SK-N-SH (cell line): ENCODE measurements at regions not wholly inside any gene's neighbourhood (a gene's known extent, or its start where the extent isn't known, plus 50 kb on each side); places are given as distances from the start of the nearest gene placed in this dataset.
A peak's percentile ranks its signal among the peaks of the same experiment; 100 is the strongest.

Source experiments
- CTCF ChIA-PET: fragments of 300-600, 350-600 bp; formaldehyde crosslinking; extraction: SDS; loops from one replicate; lab custom pipeline; 2021; lab: Yijun Ruan, JAX
- POLR2A ChIA-PET: fragments of 350-600 bp; sonication (Branson Sonifier 250); formaldehyde crosslinking; extraction: SDS; loops from one replicate; lab custom pipeline; 2020; ENCODE audit warnings: antibody characterized with exemption, inconsistent platforms; lab: Yijun Ruan, JAX
- DNase-seq: peaks from one replicate; pipeline ENCODE4 v3.0.0; 2012
- H2AFZ ChIP-seq: fragments of 200-600 bp; sonication (generic); 2 replicates; pipeline ENCODE4 v1.8.1; 2016; ENCODE audit warnings: antibody characterized with exemption, mild to moderate bottlenecking, low read depth
- H3F3A ChIP-seq: fragments of 200-600 bp; sonication (generic); replicated peaks from 2 replicates; pipeline ENCODE3; 2016; ENCODE audit warnings: antibody characterized with exemption, mild to moderate bottlenecking; ENCODE audit not compliant: insufficient read depth
- H3K27ac ChIP-seq, 2 experiments: fragments of 200-500 bp in 1 of 2; fragments of 200-600 bp in 1 of 2; sonication (Bioruptor generic) in 1 of 2; sonication (generic), shearing (Covaris generic) in 1 of 2; 2 replicates each; pipeline versions ENCODE4 v1.5.1 to v1.6.1; 2014 to 2016; ENCODE audit warnings: low read depth in 2 of 2, inconsistent platforms in 1 of 2, low read length in 1 of 2, mild to moderate bottlenecking in 1 of 2, mixed read lengths in 1 of 2
- H3K27me3 ChIP-seq: fragments of 200-600 bp; sonication (generic), shearing (Covaris generic); 2 replicates; pipeline ENCODE4 v1.6.1; 2016; ENCODE audit warnings: mixed run types; ENCODE audit not compliant: insufficient read depth
- H3K36me3 ChIP-seq, 2 experiments: fragments of 200-500 bp in 1 of 2; fragments of 200-600 bp in 1 of 2; sonication (Bioruptor generic) in 1 of 2; sonication (generic) in 1 of 2; replicated peaks in 1 of 2; 2 replicates each; pipeline versions ENCODE3 to v1.5.1; 2014 to 2016; ENCODE audit warnings: low read length in 1 of 2, mild to moderate bottlenecking in 1 of 2; ENCODE audit not compliant: insufficient read depth in 2 of 2, control insufficient read depth in 1 of 2
- H3K4me1 ChIP-seq, 2 experiments: fragments of 200-500 bp in 1 of 2; fragments of 200-600 bp in 1 of 2; sonication (Bioruptor generic) in 1 of 2; sonication (generic), shearing (Covaris generic) in 1 of 2; 2 replicates each; pipeline versions ENCODE4 v1.5.1 to v1.6.1; 2014 to 2016; ENCODE audit warnings: low read depth in 1 of 2, low read length in 1 of 2, mixed run types in 1 of 2; ENCODE audit not compliant: insufficient read depth in 2 of 2, control insufficient read depth in 1 of 2
- H3K4me2 ChIP-seq: fragments of 200-600 bp; sonication (generic), shearing (Covaris generic); 2 replicates; pipeline ENCODE4 v1.6.1; 2017; ENCODE audit warnings: mixed run types
- H3K4me3 ChIP-seq, 2 experiments: fragments of 200-500 bp in 1 of 2; fragments of 200-600 bp in 1 of 2; sonication (Bioruptor generic) in 1 of 2; sonication (generic), shearing (Covaris generic) in 1 of 2; 2 replicates each; pipeline versions ENCODE4 v1.5.1 to v1.8.1; 2014 to 2016; ENCODE audit warnings: low read depth in 2 of 2, inconsistent platforms in 1 of 2, low read length in 1 of 2, mild to moderate bottlenecking in 1 of 2, mixed read lengths in 1 of 2, moderate library complexity in 1 of 2
- H3K79me2 ChIP-seq: fragments of 200-600 bp; sonication (generic); 2 replicates; pipeline ENCODE4 v1.8.1; 2017; ENCODE audit warnings: mild to moderate bottlenecking; ENCODE audit not compliant: insufficient read depth
- H3K9ac ChIP-seq: fragments of 200-600 bp; sonication (generic); 2 replicates; pipeline ENCODE4 v1.6.1; 2017; ENCODE audit warnings: mixed run types
- H3K9me2 ChIP-seq: fragments of 200-600 bp; sonication (generic); 2 replicates; pipeline ENCODE4 v1.6.1; 2017; ENCODE audit warnings: mixed run types
- H3K9me3 ChIP-seq: fragments of 200-600 bp; sonication (generic); 2 replicates; pipeline ENCODE4 v1.6.1; 2017; ENCODE audit warnings: mixed run types, mild to moderate bottlenecking, moderate library complexity
- H4K20me1 ChIP-seq: fragments of 200-600 bp; sonication (generic); 2 replicates; pipeline ENCODE4 v1.6.1; 2017; ENCODE audit warnings: mild to moderate bottlenecking, mixed run types; ENCODE audit not compliant: insufficient read depth
- CTCF ChIP-seq: fragments of 200-600 bp; sonication (generic); IDR thresholded peaks from 2 replicates; pipeline ENCODE4 v1.6.1; 2017; ENCODE audit warnings: antibody characterized with exemption, mild to moderate bottlenecking, moderate library complexity
- ELF1 ChIP-seq: IDR thresholded peaks from 2 replicates; pipeline ENCODE4 v1.4.0; 2012
- FOSL2 ChIP-seq: IDR thresholded peaks from 2 replicates; pipeline ENCODE4 v1.4.0; 2012; ENCODE audit warnings: low read depth, mild to moderate bottlenecking, moderate library complexity, borderline replicate concordance
- FOXM1 ChIP-seq: IDR thresholded peaks from 2 replicates; pipeline ENCODE4 v1.4.0; 2012; ENCODE audit warnings: low read depth, mild to moderate bottlenecking
- GATA2 ChIP-seq: sonication (generic); formaldehyde crosslinking; IDR thresholded peaks from 2 replicates; pipeline ENCODE4 v1.5.0; 2020; ENCODE audit warnings: mild to moderate bottlenecking, missing genetic modification reagents
- IRF3 ChIP-seq: fragments of 150-350 bp; IDR thresholded peaks from 2 replicates; pipeline ENCODE4 v1.6.1; 2016; ENCODE audit warnings: mild to moderate bottlenecking, low read depth, low read length
- MEF2A ChIP-seq: IDR thresholded peaks from 2 replicates; pipeline ENCODE4 v1.4.0; 2012; ENCODE audit warnings: low read depth, borderline replicate concordance
- NFIC ChIP-seq: IDR thresholded peaks from 2 replicates; pipeline ENCODE4 v1.4.0; 2012; ENCODE audit warnings: borderline replicate concordance
- PBX3 ChIP-seq: IDR thresholded peaks from 2 replicates; pipeline ENCODE4; 2012
- RAD21 ChIP-seq: IDR thresholded peaks from 2 replicates; pipeline ENCODE4 v1.6.1; 2012; ENCODE audit warnings: mild to moderate bottlenecking, low read length
- RCOR1 ChIP-seq: fragments of 150-350 bp; IDR thresholded peaks from 2 replicates; pipeline ENCODE4 v1.6.1; 2017; ENCODE audit warnings: antibody characterized with exemption, low read length
- RFX5 ChIP-seq: IDR thresholded peaks from 2 replicates; pipeline ENCODE4 v1.6.1; 2012; ENCODE audit warnings: mild to moderate bottlenecking, improper control_type of control experiment, low read length
- RXRA ChIP-seq: IDR thresholded peaks from 2 replicates; pipeline ENCODE4 v1.4.0; 2012; ENCODE audit warnings: low read depth, mild to moderate bottlenecking, borderline replicate concordance
- SIN3A ChIP-seq: IDR thresholded peaks from 2 replicates; pipeline ENCODE4 v1.6.1; 2012; ENCODE audit warnings: low read depth, mild to moderate bottlenecking, low read length, moderate library complexity, borderline replicate concordance
- TCF12 ChIP-seq: IDR thresholded peaks from 2 replicates; pipeline ENCODE4 v1.4.0; 2012
- TEAD4 ChIP-seq: IDR thresholded peaks from 2 replicates; pipeline ENCODE4 v1.4.0; 2012; ENCODE audit warnings: mild to moderate bottlenecking, borderline replicate concordance; ENCODE audit not compliant: insufficient read depth
- USF1 ChIP-seq: IDR thresholded peaks from 2 replicates; pipeline ENCODE4 v1.4.0; 2012; ENCODE audit warnings: low read depth, borderline replicate concordance
- USF2 ChIP-seq: fragments of 150-350 bp; IDR thresholded peaks from 2 replicates; pipeline ENCODE4 v1.6.1; 2017; ENCODE audit warnings: antibody characterized with exemption, low read length, low read depth, borderline replicate concordance
- ZBTB33 ChIP-seq: IDR thresholded peaks from 2 replicates; pipeline ENCODE4 v1.4.0; 2012; ENCODE audit warnings: low read depth, borderline replicate concordance
- WGBS: methylation state at CpG from one replicate; pipeline ENCODE4 v1.1.6; 2017; ENCODE audit warnings: low lambda C conversion rate; 5-methylcytosine and 5-hydroxymethylcytosine counted together

GRCh38 chr4:35025152-35025834, 1219.0 kb downstream of the ARAP2 start:
- Histone ChIP-seq H3K9me3 (no peaks in the 10 kb centered on the region), H3K4me3 (no peak overlapping the region), H3K27ac (no peak overlapping the region), H3K9ac (no peak overlapping the region), H3K4me2 (no peak overlapping the region), H3K4me1 (no peaks in the 10 kb centered on the region), H3K36me3 (no peaks in the 10 kb centered on the region), H3K9me2 (no peaks in the 10 kb centered on the region), H4K20me1 (no peaks in the 10 kb centered on the region), H3K27me3 (no peaks in the 10 kb centered on the region), H2AFZ (no peak overlapping the region), H3K79me2 (no peaks in the 10 kb centered on the region), H3F3A (no peaks in the 10 kb centered on the region)
- DNase-seq, result no peak
- no peak for TF ChIP-seq MEF2A
- no peak for TF ChIP-seq TCF12
- TF ChIP-seq USF2, result no peak
- TF ChIP-seq IRF3, result no peak
- TF ChIP-seq RAD21, result no peak
- TF ChIP-seq ELF1, result no peak
- no peak for TF ChIP-seq FOSL2
- TF ChIP-seq RFX5, result no peak
- TF ChIP-seq FOXM1, result no peak
- no peak for TF ChIP-seq GATA2 (CRISPR knock-in tag)
- TF ChIP-seq TEAD4, result no peak
- TF ChIP-seq NFIC, result no peak
- no peak for TF ChIP-seq RCOR1
- no peak for TF ChIP-seq RXRA
- 16% methylated on average over 3 of the region's 3 CpGs for WGBS
- ChIA-PET POLR2A (no interaction called here), CTCF (no interaction called here)

GRCh38 chr4:35038079-35038805, 1206.1 kb downstream of the ARAP2 start:
- Histone ChIP-seq H3F3A (no peaks in the 10 kb centered on the region), H3K9me3 (no peaks in the 10 kb centered on the region; the same call in 1 of the 2 replicates), H3K4me2 (no peak overlapping the region), H3K4me1 (no peaks in the 10 kb centered on the region), H3K36me3 (no peaks in the 10 kb centered on the region), H3K9me2 (no peaks in the 10 kb centered on the region), H3K9ac (no peak overlapping the region), H3K4me3 (no peak overlapping the region), H3K79me2 (no peaks in the 10 kb centered on the region), H4K20me1 (no peaks in the 10 kb centered on the region), H3K27me3 (no peaks in the 10 kb centered on the region), H3K27ac (no peak overlapping the region), H2AFZ (no peak overlapping the region)
- peak; percentile 5 for DNase-seq
- WGBS, result 20% methylated on average over 1 of the region's 29 CpGs
- CTCF ChIA-PET, result no interaction called here
- POLR2A ChIA-PET, result no interaction called here
- no peak for TF ChIP-seq SIN3A
- TF ChIP-seq USF1, result no peak
- no peak for TF ChIP-seq GATA2 (CRISPR knock-in tag)
- no peak for TF ChIP-seq ZBTB33
- no peak for TF ChIP-seq RCOR1
- no peak for TF ChIP-seq RFX5
- no peak for TF ChIP-seq NFIC
- TF ChIP-seq CTCF, result no peak
- no peak for TF ChIP-seq ELF1
- TF ChIP-seq PBX3, result no peak
